D721Med (cell line): ENCODE measurements at regions not wholly inside any gene's neighbourhood (a gene's known extent, or its start where the extent isn't known, plus 50 kb on each side); places are given as distances from the start of the nearest gene placed in this dataset.

ENCODE experiments used
- DNase-seq: peaks from one replicate; pipeline ENCODE4 v3.0.0; 2011; ENCODE audit warnings: low spot score; ENCODE audit not compliant: insufficient read length
- FAIRE-seq: peaks from 2 replicates; lab custom pipeline; 2011; peaks lifted over from hg19 to GRCh38; lab: Jason Lieb, UNC
- CTCF ChIP-seq: IDR thresholded peaks from 2 replicates; pipeline ENCODE4 v1.5.1; 2012; ENCODE audit warnings: mild to moderate bottlenecking, control low read depth; ENCODE audit not compliant: insufficient read depth; ENCODE audit errors: missing control alignments

- TF ChIP-seq CTCF: no peak
- FAIRE-seq: no peak
These were observed 67.3 kb upstream of the MAP3K7 start for GRCh38 chr6:90654166-90654565.

GRCh38 chr6:90653750-90654149 is 66.9 kb upstream of the MAP3K7 start:
- FAIRE-seq: no peak
- TF ChIP-seq CTCF: no peak
- no peak for DNase-seq

More at GRCh38 chr6:90654166-90654565, 67.3 kb upstream of the MAP3K7 start:
- DNase-seq: no peak

GRCh38 chr6:90650041-90650940 is 63.4 kb upstream of the MAP3K7 start:
- no peak for TF ChIP-seq CTCF
- no peak for DNase-seq
- FAIRE-seq: no peak

GRCh38 chr6:90648873-90649272 is 62.0 kb upstream of the MAP3K7 start:
- DNase-seq (no peak), FAIRE-seq (no peak)
- no peak for TF ChIP-seq CTCF

- no peak for FAIRE-seq
- TF ChIP-seq CTCF: no peak
- DNase-seq: no peak
These were observed 60.1 kb upstream of the MAP3K7 start for GRCh38 chr6:90646940-90647339.

- TF ChIP-seq CTCF: no peak
- DNase-seq (no peak), FAIRE-seq (no peak)
These were observed 58.8 kb upstream of the MAP3K7 start for GRCh38 chr6:90645634-90646033.

- FAIRE-seq: no peak
- TF ChIP-seq CTCF: no peak
- no peak for DNase-seq
These were observed 57.6 kb upstream of the MAP3K7 start for GRCh38 chr6:90644492-90644891.
